GM12878 (cell line): ENCODE measurements at regions not wholly inside any gene's neighbourhood (a gene's known extent, or its start where the extent isn't known, plus 50 kb on each side); places are given as distances from the start of the nearest gene placed in this dataset.
"Not testable (repeated sequence)": the region's sequence is repeated elsewhere in the genome, so short reads cannot be mapped to it uniquely, and the experiment has no call there.

ENCODE experiments used
- ATAC-seq: fragments of 200-7000 bp; cut with Tn5 transposase; 3 replicates; pipeline ENCODE4 v1.9.1; 2020; ENCODE audit warnings: mild to moderate bottlenecking, moderate library complexity
- BruUV-seq: library from RNA; stranded (reverse); fragments of 400-500 nt; replicated peaks from 2 replicates; lab custom pipeline; 2021; lab: Mats Ljungman, UMichigan
- CTCF ChIA-PET: fragments of 300-600 bp; sonication (Branson Sonifier 250); formaldehyde crosslinking; extraction: SDS; loops from one replicate; lab custom pipeline; 2021; ENCODE audit warnings: inconsistent platforms; lab: Yijun Ruan, JAX
- POLR2A ChIA-PET: fragments of 350-600 bp; formaldehyde crosslinking; extraction: SDS; loops from one replicate; lab custom pipeline; 2021; ENCODE audit warnings: inconsistent platforms; lab: Charles Lee
- RAD21 ChIA-PET: fragments of 300-600 bp; sonication (Branson Sonifier 250); formaldehyde crosslinking; loops from one replicate; lab custom pipeline; 2023; ENCODE audit warnings: antibody characterized with exemption; ENCODE audit not compliant: unreplicated experiment; lab: Charles Lee
- SMC1A ChIA-PET: fragments of 300-600 bp; sonication (Branson Sonifier 250); formaldehyde crosslinking; loops from one replicate; lab custom pipeline; 2023; ENCODE audit not compliant: unreplicated experiment, uncharacterized antibody; lab: Charles Lee
- DNase-seq: peaks from one replicate; pipeline ENCODE4 v3.0.0-alpha.2; 2011; ENCODE audit warnings: low read depth, low spot score
- FAIRE-seq: peaks from 3 replicates; lab custom pipeline; 2011; peaks lifted over from hg19 to GRCh38; lab: Jason Lieb, UNC
- H2AFZ ChIP-seq: 2 replicates; pipeline ENCODE4 v1.6.0; 2011; ENCODE audit warnings: low read depth, low read length, control low read depth; ENCODE audit not compliant: control insufficient read depth
- H3K27ac ChIP-seq: 2 replicates; pipeline ENCODE4 v1.5.1; 2011; ENCODE audit warnings: control low read depth; ENCODE audit not compliant: control insufficient read depth, insufficient read depth
- H3K27me3 ChIP-seq, 2 experiments: replicated peaks in 1 of 2; 2 replicates each; pipeline versions ENCODE4 v1.6.0 to v1.6.1; 2011; ENCODE audit warnings: low read length in 1 of 2; ENCODE audit not compliant: control insufficient read depth in 2 of 2, insufficient read depth in 2 of 2
- H3K36me3 ChIP-seq, 2 experiments: 2 replicates each; pipeline ENCODE4 v1.5.1; 2011; ENCODE audit warnings: low read length in 1 of 2; ENCODE audit not compliant: control insufficient read depth in 2 of 2, insufficient read depth in 2 of 2
- H3K4me1 ChIP-seq: 2 replicates; pipeline ENCODE4 v1.6.1; 2011; ENCODE audit warnings: mild to moderate bottlenecking, low read length, moderate library complexity, mixed read lengths; ENCODE audit not compliant: control insufficient read depth, insufficient read depth
- H3K4me2 ChIP-seq: 2 replicates; pipeline ENCODE4 v1.6.0; 2011; ENCODE audit warnings: control low read depth; ENCODE audit not compliant: control insufficient read depth, insufficient read depth
- H3K4me3 ChIP-seq: fragments of 200-600 bp; sonication (generic); 2 replicates; pipeline ENCODE4 v1.5.1; 2016
- H3K79me2 ChIP-seq: 2 replicates; pipeline ENCODE4 v1.6.0; 2011; ENCODE audit warnings: low read length; ENCODE audit not compliant: control insufficient read depth, insufficient read depth
- H3K9ac ChIP-seq: 2 replicates; pipeline ENCODE4 v1.8.0; 2011; ENCODE audit warnings: low read length, control low read depth, mixed read lengths; ENCODE audit not compliant: control insufficient read depth, insufficient read depth
- H3K9me3 ChIP-seq: replicated peaks from 3 replicates; pipeline ENCODE4 v1.5.1; 2011; ENCODE audit warnings: mild to moderate bottlenecking, low read length; ENCODE audit not compliant: control insufficient read depth, insufficient read depth
- H4K20me1 ChIP-seq: 2 replicates; pipeline ENCODE4 v1.6.0; 2011; ENCODE audit not compliant: control insufficient read depth, insufficient read depth
- BCL11A ChIP-seq: IDR thresholded peaks from 2 replicates; pipeline ENCODE4 v1.6.1; 2011; ENCODE audit warnings: low read depth, low read length
- BRCA1 ChIP-seq: IDR thresholded peaks from 2 replicates; pipeline ENCODE4 v1.6.1; 2011; ENCODE audit warnings: low read depth, low read length, improper control_type of control experiment
- MEF2B ChIP-seq: fragments of 450-650 bp; IDR thresholded peaks from 2 replicates; pipeline ENCODE4 v1.6.1; 2018; ENCODE audit warnings: mild to moderate bottlenecking, moderate library complexity; ENCODE audit not compliant: partially characterized antibody, poor library complexity, severe bottlenecking
- RCOR1 ChIP-seq: conservative IDR thresholded peaks from 2 replicates; pipeline ENCODE4 v1.6.1; 2012; ENCODE audit warnings: low read depth, low read length, improper control_type of control experiment
- TAF1 ChIP-seq: IDR thresholded peaks from 2 replicates; pipeline ENCODE4 v1.6.1; 2011; ENCODE audit warnings: mild to moderate bottlenecking, low read depth, low read length, borderline replicate concordance
- TARDBP ChIP-seq: IDR thresholded peaks from 2 replicates; pipeline ENCODE4 v1.6.1; 2016; ENCODE audit warnings: borderline replicate concordance
- WGBS: methylation state at CpG from one replicate; pipeline ENCODE4 v1.1.6; 2016; ENCODE audit warnings: low lambda C conversion rate; ENCODE audit not compliant: insufficient replicate concordance, insufficient coverage; ENCODE audit errors: missing lambda C conversion rate; 5-methylcytosine and 5-hydroxymethylcytosine counted together
- in situ Hi-C: fragments of 300-500 bp; cut with MboI; formaldehyde crosslinking; loops from 9 replicates; pipeline ENCODE4 v1.14.3; 2018; ENCODE audit warnings: mixed read lengths
- intact Hi-C: fragments of 100-400 bp; cut with micrococcal nuclease; formaldehyde crosslinking; loops from one replicate; pipeline ENCODE4 v1.14.2; 2022; ENCODE audit not compliant: unreplicated experiment
- TF ChIP-seq, protein P1 (sequence below): fragments of 150-350 bp; IDR thresholded peaks from 2 replicates; pipeline ENCODE4 v1.6.1; 2014; ENCODE audit warnings: mild to moderate bottlenecking, low read depth, low read length
- TF ChIP-seq, protein P2 (sequence below): IDR thresholded peaks from 2 replicates; pipeline ENCODE4 v1.6.1; 2012; ENCODE audit warnings: low read length, inconsistent platforms
- TF ChIP-seq, protein P3 (sequence below): fragments of 450-650 bp; IDR thresholded peaks from 2 replicates; pipeline ENCODE4 v1.6.1; 2017; ENCODE audit warnings: mild to moderate bottlenecking

DNA sequence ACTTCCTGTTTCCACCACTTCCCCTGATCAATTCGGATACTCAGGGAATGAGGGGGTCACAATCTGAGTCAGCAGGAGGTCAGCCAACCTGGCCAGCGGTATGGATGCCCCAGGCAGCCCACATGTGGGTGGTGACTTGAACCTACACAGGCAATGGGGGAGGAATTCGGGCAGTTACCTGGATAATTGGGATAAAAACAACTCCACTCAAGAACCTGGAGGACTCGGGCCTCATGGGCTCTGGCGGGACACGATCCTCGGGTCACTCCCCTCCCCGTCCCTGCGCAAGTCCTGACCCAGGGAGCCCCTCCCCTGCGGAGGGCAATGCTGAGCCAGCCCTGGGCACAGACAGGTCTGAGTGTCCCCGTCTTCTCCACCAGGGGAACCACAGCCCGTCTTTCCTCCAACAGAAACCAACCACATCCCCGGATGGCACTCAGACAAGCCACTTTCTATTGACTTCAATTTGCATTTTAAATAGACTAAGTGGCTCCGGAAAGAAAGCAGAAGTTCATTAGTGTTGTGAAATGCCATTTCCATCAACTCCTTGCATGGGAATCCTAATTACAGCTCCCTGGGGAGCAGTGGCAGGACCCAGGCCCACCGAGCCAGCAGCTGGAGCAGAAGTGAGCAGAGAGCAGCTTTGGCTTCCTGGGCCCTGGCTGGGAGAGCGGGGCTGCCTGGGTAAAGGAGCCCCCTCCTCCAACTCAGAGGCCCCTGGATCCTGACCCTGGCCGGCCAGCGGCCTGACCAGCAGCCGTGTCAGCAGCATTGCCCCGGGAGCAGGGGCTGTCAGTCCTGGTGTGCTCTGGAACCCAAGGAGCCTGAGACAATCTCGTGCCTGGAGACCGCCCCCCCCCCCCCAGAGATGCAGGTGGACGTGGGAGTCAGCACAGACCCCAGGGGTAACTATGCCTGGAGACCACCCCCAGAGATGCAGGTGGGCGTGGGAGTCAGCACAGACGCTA, 374.1 kb downstream of the ADGRD1 start (continued):
- TF ChIP-seq BCL11A, result no peak
- TF ChIP-seq MEF2B, result no peak
- TF ChIP-seq, protein P1, sequence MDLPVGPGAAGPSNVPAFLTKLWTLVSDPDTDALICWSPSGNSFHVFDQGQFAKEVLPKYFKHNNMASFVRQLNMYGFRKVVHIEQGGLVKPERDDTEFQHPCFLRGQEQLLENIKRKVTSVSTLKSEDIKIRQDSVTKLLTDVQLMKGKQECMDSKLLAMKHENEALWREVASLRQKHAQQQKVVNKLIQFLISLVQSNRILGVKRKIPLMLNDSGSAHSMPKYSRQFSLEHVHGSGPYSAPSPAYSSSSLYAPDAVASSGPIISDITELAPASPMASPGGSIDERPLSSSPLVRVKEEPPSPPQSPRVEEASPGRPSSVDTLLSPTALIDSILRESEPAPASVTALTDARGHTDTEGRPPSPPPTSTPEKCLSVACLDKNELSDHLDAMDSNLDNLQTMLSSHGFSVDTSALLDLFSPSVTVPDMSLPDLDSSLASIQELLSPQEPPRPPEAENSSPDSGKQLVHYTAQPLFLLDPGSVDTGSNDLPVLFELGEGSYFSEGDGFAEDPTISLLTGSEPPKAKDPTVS, result no peak
- TF ChIP-seq TARDBP, result no peak
- TF ChIP-seq, protein P2, sequence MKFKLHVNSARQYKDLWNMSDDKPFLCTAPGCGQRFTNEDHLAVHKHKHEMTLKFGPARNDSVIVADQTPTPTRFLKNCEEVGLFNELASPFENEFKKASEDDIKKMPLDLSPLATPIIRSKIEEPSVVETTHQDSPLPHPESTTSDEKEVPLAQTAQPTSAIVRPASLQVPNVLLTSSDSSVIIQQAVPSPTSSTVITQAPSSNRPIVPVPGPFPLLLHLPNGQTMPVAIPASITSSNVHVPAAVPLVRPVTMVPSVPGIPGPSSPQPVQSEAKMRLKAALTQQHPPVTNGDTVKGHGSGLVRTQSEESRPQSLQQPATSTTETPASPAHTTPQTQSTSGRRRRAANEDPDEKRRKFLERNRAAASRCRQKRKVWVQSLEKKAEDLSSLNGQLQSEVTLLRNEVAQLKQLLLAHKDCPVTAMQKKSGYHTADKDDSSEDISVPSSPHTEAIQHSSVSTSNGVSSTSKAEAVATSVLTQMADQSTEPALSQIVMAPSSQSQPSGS, result no peak
- TF ChIP-seq, protein P3, sequence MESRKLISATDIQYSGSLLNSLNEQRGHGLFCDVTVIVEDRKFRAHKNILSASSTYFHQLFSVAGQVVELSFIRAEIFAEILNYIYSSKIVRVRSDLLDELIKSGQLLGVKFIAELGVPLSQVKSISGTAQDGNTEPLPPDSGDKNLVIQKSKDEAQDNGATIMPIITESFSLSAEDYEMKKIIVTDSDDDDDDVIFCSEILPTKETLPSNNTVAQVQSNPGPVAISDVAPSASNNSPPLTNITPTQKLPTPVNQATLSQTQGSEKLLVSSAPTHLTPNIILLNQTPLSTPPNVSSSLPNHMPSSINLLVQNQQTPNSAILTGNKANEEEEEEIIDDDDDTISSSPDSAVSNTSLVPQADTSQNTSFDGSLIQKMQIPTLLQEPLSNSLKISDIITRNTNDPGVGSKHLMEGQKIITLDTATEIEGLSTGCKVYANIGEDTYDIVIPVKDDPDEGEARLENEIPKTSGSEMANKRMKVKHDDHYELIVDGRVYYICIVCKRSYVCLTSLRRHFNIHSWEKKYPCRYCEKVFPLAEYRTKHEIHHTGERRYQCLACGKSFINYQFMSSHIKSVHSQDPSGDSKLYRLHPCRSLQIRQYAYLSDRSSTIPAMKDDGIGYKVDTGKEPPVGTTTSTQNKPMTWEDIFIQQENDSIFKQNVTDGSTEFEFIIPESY, result no peak
- no peak for TF ChIP-seq TAF1
- TF ChIP-seq RCOR1, result no peak
- no peak for TF ChIP-seq BRCA1

DNA sequence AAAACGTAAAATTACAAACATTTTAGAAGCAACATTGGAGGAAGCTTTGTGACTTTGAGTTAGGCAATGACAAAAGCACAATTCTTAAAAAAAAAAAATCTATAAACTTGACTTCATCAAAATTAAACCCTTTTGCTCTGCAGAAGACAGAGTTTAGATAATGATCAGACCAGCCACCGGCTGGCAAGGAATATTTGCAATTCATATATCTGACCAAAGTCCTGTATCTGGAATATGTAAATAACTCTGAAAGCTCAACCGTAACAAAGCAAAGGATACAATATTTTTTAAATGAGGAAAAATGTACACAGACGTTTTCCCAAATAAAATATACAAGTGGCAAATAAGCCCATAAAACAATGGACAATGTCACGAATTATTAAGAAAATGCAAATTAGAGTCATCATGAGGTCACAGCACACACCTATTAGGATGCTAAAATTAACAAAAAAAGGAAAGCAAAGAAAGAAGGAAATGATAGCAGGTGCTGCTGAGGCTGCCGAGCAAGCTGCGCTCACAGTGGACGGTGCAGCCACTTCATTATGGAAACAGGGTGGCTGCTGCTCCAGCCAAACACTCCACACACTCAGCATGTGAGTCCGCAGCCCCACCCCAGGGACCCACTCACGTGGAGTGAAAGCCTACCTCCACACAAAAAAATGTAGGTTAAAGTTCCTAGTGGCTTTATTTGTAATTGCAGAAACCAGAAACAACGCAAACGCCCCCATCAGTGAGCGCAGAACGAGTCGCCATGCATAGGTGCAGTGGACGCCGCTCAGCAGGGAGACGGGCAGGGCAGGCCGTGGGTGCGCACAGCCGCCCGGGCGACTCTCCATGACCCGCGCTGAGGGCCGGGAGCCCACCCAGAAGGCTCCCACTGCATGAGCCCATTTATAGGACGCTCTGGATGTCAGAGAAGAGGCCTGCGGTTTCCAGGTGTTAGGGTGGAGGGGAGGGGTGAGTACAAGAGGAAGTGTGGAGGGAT, 375.4 kb downstream of the ADGRD1 start:
- in situ Hi-C loops, H3K9me3 ChIP-seq, DNase-seq, SMC1A ChIA-PET, ATAC-seq, H3K27ac ChIP-seq, CTCF ChIA-PET, H2AFZ ChIP-seq, POLR2A ChIA-PET, RAD21 ChIA-PET, H3K79me2 ChIP-seq, FAIRE-seq, intact Hi-C loops, H4K20me1 ChIP-seq, H3K9ac ChIP-seq, H3K4me3 ChIP-seq, H3K4me1 ChIP-seq, H3K36me3 ChIP-seq, BruUV-seq, H3K4me2 ChIP-seq, H3K27me3 ChIP-seq: not testable (repeated sequence)
- 49% methylated on average over 28 of the region's 28 CpGs for WGBS
